GM12878 (cell line): ENCODE measurements at regions not wholly inside any gene's neighbourhood (a gene's known extent, or its start where the extent isn't known, plus 50 kb on each side); places are given as distances from the start of the nearest gene placed in this dataset.

Source experiments
- CTCF ChIP-seq, 3 experiments: IDR thresholded peaks in 2 of 3; conservative IDR thresholded peaks in 1 of 3; 2 replicates each; pipeline ENCODE4 v1.5.1; 2011; ENCODE audit warnings: low read depth in 3 of 3, low read length in 3 of 3, mild to moderate bottlenecking in 3 of 3, control low read depth in 2 of 3, moderate library complexity in 2 of 3, inconsistent platforms in 1 of 3, mixed read lengths in 1 of 3; ENCODE audit not compliant: control insufficient read depth in 2 of 3, insufficient read depth in 1 of 3; ENCODE audit errors: extremely low read depth in 1 of 3
- FOXM1 ChIP-seq: IDR thresholded peaks from 2 replicates; pipeline ENCODE4 v1.6.1; 2012; ENCODE audit warnings: low read depth, mild to moderate bottlenecking, inconsistent platforms, low read length, moderate library complexity
- POLR2A ChIP-seq: IDR thresholded peaks from 2 replicates; pipeline ENCODE4 v1.6.1; 2011; ENCODE audit warnings: low read depth, mild to moderate bottlenecking, low read length
- TCF7 ChIP-seq: IDR thresholded peaks from 2 replicates; pipeline ENCODE4 v1.6.1; 2014; ENCODE audit warnings: antibody characterized with exemption, borderline replicate concordance

- TF ChIP-seq TCF7 (no peak), FOXM1 (no peak), CTCF (IDR thresholded peaks at IDR 0.05 in 2 of 3, conservative IDR thresholded peaks at IDR 0.05 in 1 of 3; ENCODE audit: control insufficient read depth in 2 of 3, extremely low read depth in 1 of 3, insufficient read depth in 1 of 3, low read depth in 3 of 3, low read length in 3 of 3) (no peak), POLR2A (no peak)
These were observed 135.8 kb upstream of the SNX2 start for GRCh38 chr5:122639033-122639432.
